GM18519 (cell line): ENCODE measurements at regions not wholly inside any gene's neighbourhood (a gene's known extent, or its start where the extent isn't known, plus 50 kb on each side); places are given as distances from the start of the nearest gene placed in this dataset.
"Not testable (repeated sequence)": the region's sequence is repeated elsewhere in the genome, so short reads cannot be mapped to it uniquely, and the experiment has no call there.

Experiments used
- ATAC-seq: cut with Tn5 transposase; IDR thresholded peaks from one replicate; pipeline ENCODE4 v1.9.1; 2021; ENCODE audit warnings: mild to moderate bottlenecking, moderate library complexity; ENCODE audit not compliant: unreplicated experiment, low FRiP score

GRCh38 chr6:119713903-119714302, 364.3 kb upstream of the MAN1A1 start:
- no peak for ATAC-seq

- ATAC-seq: no peak
These were observed 337.1 kb upstream of the MAN1A1 start for GRCh38 chr6:119686644-119687043.

GRCh38 chr6:119686240-119686639, 336.7 kb upstream of the MAN1A1 start:
- ATAC-seq: no peak

- no peak for ATAC-seq
These were observed 334.1 kb upstream of the MAN1A1 start for GRCh38 chr6:119683671-119684070.

- no peak for ATAC-seq
These were observed 333.5 kb upstream of the MAN1A1 start for GRCh38 chr6:119683031-119683430.

- ATAC-seq: no peak
These were observed 329.4 kb upstream of the MAN1A1 start for GRCh38 chr6:119678961-119679360.

GRCh38 chr6:119677384-119677783, 327.8 kb upstream of the MAN1A1 start:
- ATAC-seq: no peak

GRCh38 chr6:119676961-119677360, 327.4 kb upstream of the MAN1A1 start:
- no peak for ATAC-seq

- ATAC-seq: no peak
These were observed 326.7 kb upstream of the MAN1A1 start for GRCh38 chr6:119676230-119676629.

GRCh38 chr6:119673741-119674140, 324.2 kb upstream of the MAN1A1 start:
- no peak for ATAC-seq

GRCh38 chr6:119672725-119673124, 323.2 kb upstream of the MAN1A1 start:
- no peak for ATAC-seq

GRCh38 chr6:119671105-119671504, 321.5 kb upstream of the MAN1A1 start:
- ATAC-seq: no peak

- ATAC-seq: peak; percentile 51
These were observed 319.7 kb upstream of the MAN1A1 start for GRCh38 chr6:119669221-119669620.

GRCh38 chr6:119665432-119665831, 315.9 kb upstream of the MAN1A1 start:
- not testable (repeated sequence) for ATAC-seq

GRCh38 chr6:119661628-119662027, 312.1 kb upstream of the MAN1A1 start:
- no peak for ATAC-seq

GRCh38 chr6:119661078-119661477, 311.5 kb upstream of the MAN1A1 start:
- ATAC-seq: no peak

GRCh38 chr6:119658917-119659316, 309.4 kb upstream of the MAN1A1 start:
- ATAC-seq: no peak

GRCh38 chr6:119655124-119655523, 305.6 kb upstream of the MAN1A1 start:
- no peak for ATAC-seq

- no peak for ATAC-seq
These were observed 303.8 kb upstream of the MAN1A1 start for GRCh38 chr6:119653329-119653728.

GRCh38 chr6:119649531-119649930, 300.0 kb upstream of the MAN1A1 start:
- no peak for ATAC-seq

GRCh38 chr6:119647309-119647708, 297.7 kb upstream of the MAN1A1 start:
- no peak for ATAC-seq

GRCh38 chr6:119643876-119644275, 294.3 kb upstream of the MAN1A1 start:
- no peak for ATAC-seq

- no peak for ATAC-seq
These were observed 288.2 kb upstream of the MAN1A1 start for GRCh38 chr6:119637768-119638167.
